Panc1 (cell line): ENCODE measurements at regions not wholly inside any gene's neighbourhood (a gene's known extent, or its start where the extent isn't known, plus 50 kb on each side); places are given as distances from the start of the nearest gene placed in this dataset.

ENCODE experiments used
- ATAC-seq: fragments of 200-7000 bp; cut with Tn5 transposase; 2 replicates; pipeline ENCODE4 v1.9.1; 2020; ENCODE audit warnings: mild to moderate bottlenecking, moderate library complexity
- BruUV-seq: library from RNA; stranded (reverse); fragments of 400-500 nt; replicated peaks from 2 replicates; lab custom pipeline; 2021; lab: Mats Ljungman, UMichigan
- CTCF ChIA-PET: fragments of 300-600 bp; sonication (Branson Sonifier 250); formaldehyde crosslinking; loops from one replicate; lab custom pipeline; 2022; ENCODE audit warnings: antibody characterized with exemption; lab: Charles Lee
- POLR2A ChIA-PET: fragments of 300-600 bp; sonication (Branson Sonifier 250); formaldehyde crosslinking; loops from one replicate; lab custom pipeline; 2022; ENCODE audit warnings: antibody characterized with exemption; lab: Charles Lee
- DNase-seq: peaks from one replicate; pipeline ENCODE4 v3.0.0-alpha.2; 2010; ENCODE audit warnings: low read depth, low spot score
- H3K27ac ChIP-seq: 2 replicates; pipeline ENCODE4 v1.5.1; 2011; ENCODE audit warnings: mild to moderate bottlenecking, low read length, inconsistent platforms
- H3K27me3 ChIP-seq: fragments of 200-500 bp; sonication (Bioruptor generic); 2 replicates; pipeline ENCODE4 v1.6.0; 2014; ENCODE audit warnings: low read length, inconsistent platforms; ENCODE audit not compliant: control insufficient read depth, insufficient read depth
- H3K36me3 ChIP-seq: fragments of 200-500 bp; sonication (Bioruptor generic); 2 replicates; pipeline ENCODE4 v1.5.1; 2014; ENCODE audit warnings: inconsistent platforms, mild to moderate bottlenecking, low read length, moderate library complexity; ENCODE audit not compliant: control insufficient read depth, insufficient read depth
- H3K4me1 ChIP-seq: 2 replicates; pipeline ENCODE4 v1.5.1; 2011; ENCODE audit warnings: inconsistent platforms, mild to moderate bottlenecking, low read length, moderate library complexity; ENCODE audit not compliant: control insufficient read depth, insufficient read depth
- H3K4me3 ChIP-seq, 2 experiments: 2 replicates each; pipeline ENCODE4 v1.5.1; 2011 to 2012; ENCODE audit warnings: low read depth in 2 of 2, low read length in 2 of 2, mild to moderate bottlenecking in 2 of 2, inconsistent platforms in 1 of 2, moderate library complexity in 1 of 2
- H3K9me3 ChIP-seq: fragments of 200-500 bp; sonication (Bioruptor generic); 2 replicates; pipeline ENCODE4 v1.5.1; 2014; ENCODE audit warnings: low read depth, mild to moderate bottlenecking, inconsistent platforms, low read length, moderate library complexity; ENCODE audit not compliant: control insufficient read depth, insufficient read depth
- POLR2AphosphoS5 ChIP-seq: IDR thresholded peaks from 2 replicates; pipeline ENCODE4 v1.6.1; 2012; ENCODE audit warnings: mild to moderate bottlenecking, low read depth, low read length, moderate library complexity
- REST ChIP-seq, 2 experiments: IDR thresholded peaks; 2 replicates each; pipeline ENCODE4 v1.6.1; 2011 to 2012; ENCODE audit warnings: low read depth in 2 of 2, control low read depth in 1 of 2, low read length in 1 of 2, mild to moderate bottlenecking in 1 of 2, moderate library complexity in 1 of 2; ENCODE audit not compliant: insufficient read depth in 1 of 2
- SIN3A ChIP-seq: IDR thresholded peaks from 2 replicates; pipeline ENCODE4 v1.6.1; 2012; ENCODE audit warnings: low read depth, mild to moderate bottlenecking, low read length, moderate library complexity, borderline replicate concordance; ENCODE audit not compliant: insufficient read depth
- TCF7L2 ChIP-seq: IDR thresholded peaks from 2 replicates; pipeline ENCODE4 v1.6.1; 2011; ENCODE audit warnings: mild to moderate bottlenecking, low read depth, low read length, inconsistent platforms
- in situ Hi-C: cut with HindIII; loops from 2 replicates; pipeline ENCODE4 v1.10.0; 2016; ENCODE audit warnings: low sequenced_read_pairs, low pct_unique_long_range_greater_than_20kb
- intact Hi-C: fragments of 100-400 bp; cut with micrococcal nuclease; formaldehyde crosslinking; loops from one replicate; pipeline ENCODE4 v1.10.0; 2022; ENCODE audit not compliant: unreplicated experiment
- TF ChIP-seq, protein P1 (sequence below): fragments of 450-650 bp; IDR thresholded peaks from 2 replicates; pipeline ENCODE4 v1.5.1; 2017; ENCODE audit warnings: mild to moderate bottlenecking

- no TSS peak for BruUV-seq
- Histone ChIP-seq H3K4me1 (no peaks in the 10 kb centered on the region), H3K27ac (no peak overlapping the region), H3K27me3 (peaks cover 19% of the 10 kb centered on the region), H3K36me3 (no peaks in the 10 kb centered on the region), H3K9me3 (no peaks in the 10 kb centered on the region), H3K4me3 (no peak overlapping the region)
- in situ Hi-C loops = no loop called here
- intact Hi-C loops = no loop called here
- TF ChIP-seq, protein P1, sequence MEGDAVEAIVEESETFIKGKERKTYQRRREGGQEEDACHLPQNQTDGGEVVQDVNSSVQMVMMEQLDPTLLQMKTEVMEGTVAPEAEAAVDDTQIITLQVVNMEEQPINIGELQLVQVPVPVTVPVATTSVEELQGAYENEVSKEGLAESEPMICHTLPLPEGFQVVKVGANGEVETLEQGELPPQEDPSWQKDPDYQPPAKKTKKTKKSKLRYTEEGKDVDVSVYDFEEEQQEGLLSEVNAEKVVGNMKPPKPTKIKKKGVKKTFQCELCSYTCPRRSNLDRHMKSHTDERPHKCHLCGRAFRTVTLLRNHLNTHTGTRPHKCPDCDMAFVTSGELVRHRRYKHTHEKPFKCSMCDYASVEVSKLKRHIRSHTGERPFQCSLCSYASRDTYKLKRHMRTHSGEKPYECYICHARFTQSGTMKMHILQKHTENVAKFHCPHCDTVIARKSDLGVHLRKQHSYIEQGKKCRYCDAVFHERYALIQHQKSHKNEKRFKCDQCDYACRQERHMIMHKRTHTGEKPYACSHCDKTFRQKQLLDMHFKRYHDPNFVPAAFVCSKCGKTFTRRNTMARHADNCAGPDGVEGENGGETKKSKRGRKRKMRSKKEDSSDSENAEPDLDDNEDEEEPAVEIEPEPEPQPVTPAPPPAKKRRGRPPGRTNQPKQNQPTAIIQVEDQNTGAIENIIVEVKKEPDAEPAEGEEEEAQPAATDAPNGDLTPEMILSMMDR = no peak
- TF ChIP-seq SIN3A = no peak
- no peak for TF ChIP-seq REST (IDR thresholded peaks at IDR 0.05; ENCODE audit: insufficient read depth in 1 of 2, low read depth in 2 of 2, low read length in 1 of 2)
- TF ChIP-seq TCF7L2 = no peak
- TF ChIP-seq POLR2AphosphoS5 = no peak
- ChIA-PET CTCF (no interaction called here), POLR2A (no interaction called here)
- no peak for ATAC-seq
- no peak for DNase-seq
These were observed 433.2 kb downstream of the TNS3 start for GRCh38 chr7:47148536-47149207.

GRCh38 chr7:47147213-47147631, 434.7 kb downstream of the TNS3 start:
- CTCF ChIA-PET = no interaction called here

More at GRCh38 chr7:47147213-47147631, 434.7 kb downstream of the TNS3 start:
- H3K4me3 ChIP-seq = no peak overlapping the region
- BruUV-seq = no TSS peak
- H3K9me3 ChIP-seq = no peaks in the 10 kb centered on the region
- POLR2A ChIA-PET = interaction anchor here (0.6 kb wide), 1 partner anchor 18 kb away, joined by 5 read pairs; no protein-coding TSS in a partner anchor
- ATAC-seq (no peak), DNase-seq (no peak)
- H3K27me3 ChIP-seq = peaks cover 22% of the 10 kb centered on the region
- H3K27ac ChIP-seq = no peak overlapping the region
- in situ Hi-C loops (no loop called here), intact Hi-C loops (no loop called here)
- TF ChIP-seq POLR2AphosphoS5 = no peak
- TF ChIP-seq TCF7L2 = no peak
- no peak for TF ChIP-seq SIN3A
- TF ChIP-seq REST (IDR thresholded peaks at IDR 0.05; ENCODE audit: insufficient read depth in 1 of 2, low read depth in 2 of 2, low read length in 1 of 2) = no peak
- TF ChIP-seq, protein P1 = no peak
- H3K4me1 ChIP-seq = no peaks in the 10 kb centered on the region
- H3K36me3 ChIP-seq = no peaks in the 10 kb centered on the region
